ENCODE measurements at regions not wholly inside any gene's neighbourhood (a gene's known extent, or its start where the extent isn't known, plus 50 kb on each side); places are given as distances from the start of the nearest gene placed in this dataset.

- no peaks in the 10 kb centered on the region for H3K27me3 Mint-ChIP-seq (ENCODE audit: low read depth)
- H3K4ac ChIP-seq (ENCODE audit: low read depth, low read length): no peak overlapping the region
- no peak overlapping the region for H3K4me2 ChIP-seq (ENCODE audit: insufficient read depth, insufficient read length, low read length)
- no peak overlapping the region for H4K91ac ChIP-seq (ENCODE audit: insufficient read length, low read depth, low read length)
- no peak overlapping the region for H3K23ac ChIP-seq (ENCODE audit: insufficient read length, low read depth, low read length)
- peaks cover 23 to 25% of the 10 kb centered on the region in 2 experiments for H3K4me1 Mint-ChIP-seq
- no peak overlapping the region for H3K27ac Mint-ChIP-seq
- TF ChIP-seq, protein P1, sequence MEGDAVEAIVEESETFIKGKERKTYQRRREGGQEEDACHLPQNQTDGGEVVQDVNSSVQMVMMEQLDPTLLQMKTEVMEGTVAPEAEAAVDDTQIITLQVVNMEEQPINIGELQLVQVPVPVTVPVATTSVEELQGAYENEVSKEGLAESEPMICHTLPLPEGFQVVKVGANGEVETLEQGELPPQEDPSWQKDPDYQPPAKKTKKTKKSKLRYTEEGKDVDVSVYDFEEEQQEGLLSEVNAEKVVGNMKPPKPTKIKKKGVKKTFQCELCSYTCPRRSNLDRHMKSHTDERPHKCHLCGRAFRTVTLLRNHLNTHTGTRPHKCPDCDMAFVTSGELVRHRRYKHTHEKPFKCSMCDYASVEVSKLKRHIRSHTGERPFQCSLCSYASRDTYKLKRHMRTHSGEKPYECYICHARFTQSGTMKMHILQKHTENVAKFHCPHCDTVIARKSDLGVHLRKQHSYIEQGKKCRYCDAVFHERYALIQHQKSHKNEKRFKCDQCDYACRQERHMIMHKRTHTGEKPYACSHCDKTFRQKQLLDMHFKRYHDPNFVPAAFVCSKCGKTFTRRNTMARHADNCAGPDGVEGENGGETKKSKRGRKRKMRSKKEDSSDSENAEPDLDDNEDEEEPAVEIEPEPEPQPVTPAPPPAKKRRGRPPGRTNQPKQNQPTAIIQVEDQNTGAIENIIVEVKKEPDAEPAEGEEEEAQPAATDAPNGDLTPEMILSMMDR (conservative IDR thresholded peaks at IDR 0.05): no peak
- no peak for DNase-seq
- no peak overlapping the region for H3K14ac ChIP-seq (ENCODE audit: insufficient read depth, low read length)
- no peaks in the 10 kb centered on the region for H4K20me1 ChIP-seq (ENCODE audit: control insufficient read depth, insufficient read depth, insufficient read length)
- H3K9me3 ChIP-seq (ENCODE audit: control insufficient read depth, low read depth, low read length): no peaks in the 10 kb centered on the region
- H2BK120ac ChIP-seq (ENCODE audit: low read depth, low read length, poor library complexity, severe bottlenecking): no peak overlapping the region
- no CpG with 5 or more reads among the region's 1 CpG for whole genome bisulfite sequencing (ENCODE audit: extremely low coverage, insufficient read length, low lambda C conversion rate)
- no peak overlapping the region for H3K27ac ChIP-seq (ENCODE audit: insufficient read length, low read depth, low read length)
- H2BK20ac ChIP-seq (ENCODE audit: low read depth, low read length, poor library complexity, severe bottlenecking): no peak overlapping the region
- H3K56ac ChIP-seq (ENCODE audit: insufficient read length, low read depth, low read length): no peak overlapping the region
- no peak overlapping the region for H2BK12ac ChIP-seq (ENCODE audit: insufficient read length, low read depth, low read length)
- no peak overlapping the region for H4K5ac ChIP-seq (ENCODE audit: insufficient read length, low read depth, low read length)
- no peaks in the 10 kb centered on the region for H3K79me1 ChIP-seq (ENCODE audit: insufficient read depth, low read depth, low read length, poor library complexity, severe bottlenecking)
- no peak overlapping the region for H3K9ac ChIP-seq (ENCODE audit: extremely low read depth, insufficient read length, low read length)
- no peaks in the 10 kb centered on the region; a peak in 1 of 5 replicates for H3K9me3 Mint-ChIP-seq
- H2AFZ ChIP-seq (ENCODE audit: low read length): no peak overlapping the region
- H3K36me3 Mint-ChIP-seq (ENCODE audit: insufficient read depth in 1 of 3, low read depth in 3 of 3): no peaks in the 10 kb centered on the region; a peak in 1 of 7 replicates
- H3T11ph ChIP-seq (ENCODE audit: low read length): no peak overlapping the region
- H2BK5ac ChIP-seq (ENCODE audit: insufficient read length, low read length): no peak overlapping the region
- H3K4me1 ChIP-seq (ENCODE audit: insufficient read depth, low read length): no peaks in the 10 kb centered on the region; the same call in 1 of the 2 replicates
- H3K4me3 Mint-ChIP-seq: no peak overlapping the region
- H3K23me2 ChIP-seq (ENCODE audit: insufficient read length, low read depth, low read length, poor library complexity, severe bottlenecking): no peaks in the 10 kb centered on the region
- no peak overlapping the region for H2BK15ac ChIP-seq (ENCODE audit: low read depth, low read length)
- H4K8ac ChIP-seq (replicated peaks; ENCODE audit: insufficient read length, low read depth, low read length): no peak overlapping the region
- H3K79me2 ChIP-seq (ENCODE audit: insufficient read depth, low read length): no peaks in the 10 kb centered on the region
- no peaks in the 10 kb centered on the region; the same call in 1 of the 2 replicates for H3K27me3 ChIP-seq (ENCODE audit: insufficient read depth, low read length)
- H3K18ac ChIP-seq (ENCODE audit: insufficient read length, low read depth, low read length): no peak overlapping the region
- H2AK5ac ChIP-seq (ENCODE audit: insufficient read length, low read length): no peak overlapping the region
Measured at GRCh38 chr11:111045874-111046273, 199.7 kb upstream of the POU2AF2 start.
